HK-2 (cell line): ENCODE measurements at regions not wholly inside any gene's neighbourhood (a gene's known extent, or its start where the extent isn't known, plus 50 kb on each side); places are given as distances from the start of the nearest gene placed in this dataset.

ENCODE experiments used
- DNase-seq: peaks from one replicate; pipeline ENCODE4 v3.0.0-alpha.2; 2018; ENCODE audit not compliant: unreplicated experiment

GRCh38 chr7:153382641-153383101 is 623.1 kb downstream of the ACTR3B start:
- no peak for DNase-seq

- no peak for DNase-seq
Measured at GRCh38 chr7:153383781-153384180, 624.2 kb downstream of the ACTR3B start.

DNA sequence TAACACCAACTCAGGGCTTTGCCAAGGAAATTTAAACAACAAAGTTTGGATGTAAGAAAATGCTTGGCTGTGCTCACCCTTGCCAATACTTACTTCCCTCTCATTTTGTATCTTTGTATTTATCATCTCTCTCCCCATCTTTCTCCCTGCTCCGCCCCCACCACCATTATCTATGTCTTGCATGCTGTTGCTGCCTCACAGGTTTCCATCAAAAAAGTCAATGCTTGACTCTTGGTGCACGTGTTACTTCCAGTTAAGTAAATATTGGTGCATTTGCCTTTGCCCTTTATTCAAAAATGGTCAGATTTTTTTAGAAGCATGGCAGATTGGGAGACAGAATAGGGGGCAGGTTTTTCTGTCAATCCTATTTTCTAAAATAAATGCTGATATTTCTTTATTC is 626.0 kb downstream of the ACTR3B start:
- no peak for DNase-seq

GRCh38 chr7:153386556-153386955 is 627.0 kb downstream of the ACTR3B start:
- DNase-seq = no peak

GRCh38 chr7:153388611-153389010 is 629.1 kb downstream of the ACTR3B start:
- DNase-seq = no peak

DNA sequence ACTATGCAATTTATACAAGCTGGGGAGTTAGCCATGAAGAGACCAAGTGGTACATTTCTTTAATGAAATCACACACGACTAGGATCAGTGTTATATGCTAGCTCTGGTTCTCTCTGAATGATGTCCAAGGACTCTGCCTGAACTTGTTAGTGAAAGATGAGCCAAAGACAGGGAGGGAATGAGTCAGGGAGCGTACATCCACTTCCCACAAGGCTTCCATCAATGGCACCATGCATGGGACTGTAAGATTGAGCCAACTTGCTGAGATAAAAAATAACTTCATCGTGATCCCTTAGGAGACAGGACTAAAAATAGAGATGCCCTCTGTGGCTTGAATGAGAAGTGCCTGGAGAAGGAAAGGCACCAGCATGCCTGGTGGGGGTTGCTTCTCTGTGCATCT is 629.7 kb downstream of the ACTR3B start:
- DNase-seq = no peak

DNA sequence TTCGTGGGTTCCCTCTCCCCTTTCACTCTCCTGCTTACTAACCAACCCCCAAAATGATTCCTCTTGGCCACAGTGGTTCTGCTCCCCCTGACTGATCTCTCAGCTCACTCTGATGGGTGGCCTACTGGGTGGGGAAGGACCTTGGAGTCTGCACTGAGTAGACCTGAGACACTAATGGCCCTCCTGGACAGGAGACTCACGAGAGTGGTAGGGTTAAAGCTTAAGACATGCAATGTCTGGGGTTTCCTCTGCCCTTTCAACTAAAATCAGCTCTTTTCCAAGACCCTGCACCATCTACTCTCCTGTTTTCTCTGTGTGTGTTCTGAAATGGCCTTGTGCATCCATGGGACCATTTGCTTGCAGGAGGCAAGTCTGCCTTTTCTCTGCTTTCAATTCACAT is 631.4 kb downstream of the ACTR3B start:
- no peak for DNase-seq

DNA sequence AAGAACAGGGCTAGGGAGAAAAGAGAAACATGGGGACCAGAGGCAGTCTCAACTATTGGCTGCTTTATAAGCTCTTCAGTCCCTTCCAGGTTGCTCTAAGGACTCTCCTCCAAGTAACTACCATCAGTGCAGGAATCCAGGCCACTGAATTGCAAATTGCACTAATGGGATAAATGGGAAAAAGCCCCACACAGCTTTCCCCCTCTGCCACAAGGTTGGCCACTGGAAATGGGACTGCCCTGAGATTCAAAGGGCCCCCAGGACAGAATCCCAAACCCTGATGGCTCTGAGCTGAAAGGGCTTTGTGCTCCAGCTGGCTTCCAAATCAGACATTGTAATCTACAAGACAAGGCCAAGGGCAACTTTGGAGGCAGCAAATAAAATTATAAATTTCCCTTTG is 633.2 kb downstream of the ACTR3B start:
- DNase-seq = no peak

DNA sequence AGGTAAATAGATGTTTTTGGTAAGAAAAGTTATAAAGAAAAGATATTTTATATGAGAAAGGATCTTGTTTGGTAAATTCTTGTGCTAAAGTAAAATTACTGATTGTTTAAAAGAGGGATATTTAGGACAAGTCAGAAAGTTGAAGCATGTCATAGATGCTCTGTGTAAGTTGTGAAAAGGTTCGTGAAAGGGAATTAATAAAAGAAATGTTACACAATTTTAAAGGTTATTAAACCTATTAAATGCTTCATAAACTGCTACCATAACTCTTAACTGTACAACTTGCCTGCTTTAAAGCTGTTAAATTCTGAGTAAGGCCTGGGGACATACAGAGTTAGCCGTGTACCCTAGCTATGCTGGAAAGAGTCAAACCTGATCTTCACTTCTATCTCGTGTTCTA is 634.1 kb downstream of the ACTR3B start:
- DNase-seq = no peak

- no peak for DNase-seq
Measured at GRCh38 chr7:153396475-153396874, 636.9 kb downstream of the ACTR3B start.

DNA sequence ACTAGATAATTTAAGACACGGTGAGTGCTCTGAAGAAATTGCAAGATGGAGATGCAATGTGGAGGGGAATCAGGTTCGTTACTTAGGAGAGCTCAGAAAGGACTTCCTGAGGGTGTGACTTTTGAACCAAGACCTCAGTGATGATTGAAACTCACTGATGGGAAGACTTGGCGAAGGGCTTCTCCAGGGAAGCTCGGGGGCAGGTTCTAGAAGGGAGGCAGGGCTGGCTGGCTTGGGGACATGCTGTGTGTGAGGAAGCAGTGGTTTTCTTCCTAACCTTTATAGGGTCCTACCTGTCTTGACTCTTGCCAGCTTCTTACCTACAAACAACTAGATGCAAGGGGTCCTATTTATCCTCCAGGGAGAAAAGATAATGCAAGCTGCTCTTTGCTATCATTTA is 637.9 kb downstream of the ACTR3B start:
- DNase-seq = no peak

GRCh38 chr7:153397906-153398305 is 638.4 kb downstream of the ACTR3B start:
- no peak for DNase-seq

GRCh38 chr7:153398370-153398769 is 638.8 kb downstream of the ACTR3B start:
- no peak for DNase-seq

DNA sequence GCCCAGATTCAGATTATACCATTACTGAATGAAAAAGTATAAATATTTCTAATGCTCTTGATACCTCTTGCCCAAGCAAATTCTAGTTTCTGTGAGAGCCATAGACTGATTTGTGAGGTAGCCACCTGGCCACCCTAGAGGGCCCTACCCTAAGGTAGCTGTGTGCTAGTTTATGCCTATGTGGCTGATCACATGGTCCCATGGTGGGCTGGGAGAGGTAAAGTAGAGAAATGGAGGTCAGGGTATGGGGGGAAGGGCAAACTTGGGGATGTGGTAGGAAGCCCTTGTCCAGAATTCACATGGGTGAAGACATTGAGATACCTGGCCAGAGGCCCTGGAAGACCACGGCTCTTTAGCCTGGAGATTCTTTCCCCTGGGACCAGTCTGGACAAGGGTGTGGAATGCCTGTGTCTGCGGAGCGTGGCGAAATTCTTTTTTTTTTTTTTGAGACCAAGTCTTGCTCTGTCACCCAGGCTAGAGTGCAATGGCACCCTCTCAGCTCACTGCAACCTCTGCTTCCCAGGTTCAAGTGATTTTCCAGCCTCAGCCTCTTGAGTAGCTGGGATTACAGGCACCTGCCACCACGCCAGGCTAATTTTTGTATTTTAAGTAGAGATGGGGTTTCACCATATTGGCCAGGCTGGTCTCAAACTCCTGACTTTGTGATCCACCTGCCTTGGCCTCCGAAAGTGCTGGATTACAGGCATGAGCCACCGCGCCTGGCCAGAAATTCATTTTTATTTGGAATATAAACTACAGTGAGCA is 639.4 kb downstream of the ACTR3B start:
- no peak for DNase-seq

DNA sequence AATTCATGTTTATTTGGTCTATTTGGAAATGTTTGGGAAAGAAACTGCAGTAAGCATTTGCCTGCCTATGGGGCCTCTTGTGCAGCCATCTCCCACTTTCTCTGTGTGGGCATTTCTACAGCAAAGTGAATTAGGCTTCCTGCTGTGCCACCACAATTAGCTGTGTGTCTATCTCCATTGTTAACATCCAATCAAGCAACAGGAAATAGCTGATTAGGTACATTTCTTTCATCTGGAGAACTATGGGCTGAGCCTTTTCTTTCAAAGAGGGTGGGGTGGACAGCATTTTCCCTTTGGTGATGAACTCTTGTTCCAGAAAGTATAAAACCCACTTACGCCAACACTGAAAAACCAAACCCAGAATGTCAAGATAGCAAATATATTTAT is 640.0 kb downstream of the ACTR3B start:
- no peak for DNase-seq

GRCh38 chr7:153400735-153401593 is 641.4 kb downstream of the ACTR3B start:
- no peak for DNase-seq

GRCh38 chr7:153401795-153402720 is 642.5 kb downstream of the ACTR3B start:
- no peak for DNase-seq

DNA sequence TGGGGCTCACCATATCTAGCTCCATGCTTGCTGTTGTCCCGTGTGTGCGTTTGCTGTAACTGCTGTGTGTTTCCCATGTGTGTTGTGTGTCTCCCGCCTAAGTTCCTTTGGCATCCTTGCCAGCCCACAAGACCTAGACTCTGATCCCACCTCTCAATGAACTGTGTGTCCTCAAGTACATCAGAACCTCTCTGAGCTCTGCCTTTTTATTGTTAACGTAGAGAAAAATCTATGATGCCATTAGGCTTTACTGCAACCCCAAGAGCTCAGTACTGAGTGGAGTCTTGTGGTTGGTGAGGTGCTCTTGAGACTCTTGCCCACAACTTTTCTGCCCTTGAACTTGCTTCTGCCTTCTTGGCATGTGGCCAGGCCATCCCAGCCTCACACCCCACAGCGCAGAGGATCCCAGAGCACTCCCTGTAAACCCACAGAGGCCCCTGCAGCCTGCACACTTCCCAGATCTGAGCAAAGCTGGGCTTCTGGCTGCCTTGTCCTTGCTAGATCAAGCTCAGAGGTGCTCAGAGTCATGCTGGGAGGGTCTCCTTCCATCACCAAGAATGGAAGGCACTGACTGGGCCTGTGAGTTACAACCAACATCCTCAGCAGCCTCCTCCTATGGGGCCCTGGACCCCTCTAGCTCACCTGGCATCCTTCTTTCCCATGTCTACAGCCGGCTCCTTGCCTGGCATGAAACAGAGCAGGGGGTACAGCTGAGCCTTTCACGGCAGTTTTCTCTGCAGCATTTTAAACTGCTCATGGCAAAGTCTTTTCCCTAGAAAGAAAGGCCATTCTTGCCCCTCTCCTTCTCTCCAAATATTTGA is 643.4 kb downstream of the ACTR3B start:
- no peak for DNase-seq

DNA sequence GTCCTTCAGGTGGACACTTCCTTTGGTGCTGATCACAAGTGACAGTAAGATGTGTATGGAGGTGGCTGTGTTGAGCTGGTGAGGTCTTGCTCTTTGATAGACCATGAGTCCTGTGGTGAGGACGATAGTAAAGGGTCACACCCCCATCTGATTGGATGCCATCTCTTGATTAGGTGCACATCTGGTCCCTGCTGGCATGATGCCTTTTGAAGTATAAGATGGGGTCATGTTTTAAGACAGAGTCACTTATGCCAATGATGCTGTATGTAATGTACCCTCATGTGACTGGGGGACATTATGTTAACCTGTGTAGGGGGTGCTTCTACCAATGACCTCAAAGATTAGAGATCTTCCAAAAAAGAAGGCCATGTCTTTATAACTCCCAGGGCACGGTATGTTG is 644.6 kb downstream of the ACTR3B start:
- no peak for DNase-seq

GRCh38 chr7:153404781-153405279 is 645.3 kb downstream of the ACTR3B start:
- DNase-seq = no peak
